Astrocyte of the spinal cord (primary cell): ENCODE measurements at regions not wholly inside any gene's neighbourhood (a gene's known extent, or its start where the extent isn't known, plus 50 kb on each side); places are given as distances from the start of the nearest gene placed in this dataset.

ENCODE experiments used
- DNase-seq: peaks from one replicate; pipeline ENCODE4 v3.0.0; 2011; ENCODE audit warnings: low read depth, low spot score
- H3K4me3 ChIP-seq: 2 replicates; pipeline ENCODE4 v1.5.1; 2011; ENCODE audit warnings: low read depth, mild to moderate bottlenecking, low read length, moderate library complexity
- in situ Hi-C: cut with HindIII; loops from 2 replicates; pipeline ENCODE4 v1.10.0; 2017; ENCODE audit warnings: low sequenced_read_pairs
- TF ChIP-seq, protein P1 (sequence below): IDR thresholded peaks from 2 replicates; pipeline ENCODE4 v1.5.1; 2012; ENCODE audit warnings: low read depth, mild to moderate bottlenecking, low read length, inconsistent platforms

GRCh38 chr3:146814601-146815315 lies 209.6 kb upstream of the PLSCR5 start:
- H3K4me3 ChIP-seq, result no peak overlapping the region
- TF ChIP-seq, protein P1, sequence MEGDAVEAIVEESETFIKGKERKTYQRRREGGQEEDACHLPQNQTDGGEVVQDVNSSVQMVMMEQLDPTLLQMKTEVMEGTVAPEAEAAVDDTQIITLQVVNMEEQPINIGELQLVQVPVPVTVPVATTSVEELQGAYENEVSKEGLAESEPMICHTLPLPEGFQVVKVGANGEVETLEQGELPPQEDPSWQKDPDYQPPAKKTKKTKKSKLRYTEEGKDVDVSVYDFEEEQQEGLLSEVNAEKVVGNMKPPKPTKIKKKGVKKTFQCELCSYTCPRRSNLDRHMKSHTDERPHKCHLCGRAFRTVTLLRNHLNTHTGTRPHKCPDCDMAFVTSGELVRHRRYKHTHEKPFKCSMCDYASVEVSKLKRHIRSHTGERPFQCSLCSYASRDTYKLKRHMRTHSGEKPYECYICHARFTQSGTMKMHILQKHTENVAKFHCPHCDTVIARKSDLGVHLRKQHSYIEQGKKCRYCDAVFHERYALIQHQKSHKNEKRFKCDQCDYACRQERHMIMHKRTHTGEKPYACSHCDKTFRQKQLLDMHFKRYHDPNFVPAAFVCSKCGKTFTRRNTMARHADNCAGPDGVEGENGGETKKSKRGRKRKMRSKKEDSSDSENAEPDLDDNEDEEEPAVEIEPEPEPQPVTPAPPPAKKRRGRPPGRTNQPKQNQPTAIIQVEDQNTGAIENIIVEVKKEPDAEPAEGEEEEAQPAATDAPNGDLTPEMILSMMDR, result no peak
- peak; percentile 71 for DNase-seq
- in situ Hi-C loops, result loop anchor here (25.0 kb wide), 1 partner anchor 573 kb away; no protein-coding TSS in a partner anchor

- in situ Hi-C loops, result loop anchor here (25.0 kb wide), 1 partner anchor 574 kb away; no protein-coding TSS in a partner anchor
- TF ChIP-seq, protein P1, result no peak
- H3K4me3 ChIP-seq, result no peak overlapping the region
- DNase-seq, result peak; percentile 60
These were observed 208.3 kb upstream of the PLSCR5 start for GRCh38 chr3:146813496-146813895.

- in situ Hi-C loops, result loop anchor here (25.0 kb wide), 1 partner anchor 584 kb away; no protein-coding TSS in a partner anchor
- no peak overlapping the region for H3K4me3 ChIP-seq
- TF ChIP-seq, protein P1, result no peak
- peak; percentile 95 for DNase-seq
These were observed 198.6 kb upstream of the PLSCR5 start for GRCh38 chr3:146803745-146804144.

DNA sequence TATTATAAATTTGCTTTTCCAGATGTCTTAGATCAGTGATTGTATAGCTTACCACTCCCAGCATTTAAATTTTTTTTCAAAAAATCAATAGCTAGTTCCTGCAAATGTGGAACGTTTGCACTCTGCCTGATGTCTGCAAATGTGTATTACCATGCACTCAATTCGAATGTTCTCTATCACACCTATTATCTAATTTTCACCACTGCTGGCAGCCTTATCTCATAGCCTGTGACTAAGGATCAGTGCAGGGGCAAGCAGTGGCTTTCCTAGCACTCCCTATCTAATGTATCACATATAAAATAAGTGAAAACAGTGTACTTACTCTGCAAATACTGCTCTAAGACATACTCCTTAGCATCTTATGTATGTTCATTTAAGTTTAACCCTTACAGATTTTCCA lies 196.3 kb upstream of the PLSCR5 start:
- TF ChIP-seq, protein P1, result no peak

GRCh38 chr3:146800484-146800883 lies 195.3 kb upstream of the PLSCR5 start:
- DNase-seq, result peak; percentile 27
- H3K4me3 ChIP-seq, result no peak overlapping the region
- in situ Hi-C loops, result loop anchor here (25.0 kb wide), 1 partner anchor 587 kb away; no protein-coding TSS in a partner anchor
- TF ChIP-seq, protein P1, result no peak

More for the DNA sequence above, 196.3 kb upstream of the PLSCR5 start:
- in situ Hi-C loops, result loop anchor here (25.0 kb wide), 1 partner anchor 586 kb away; no protein-coding TSS in a partner anchor
- peak; percentile 29 for DNase-seq
- no peak overlapping the region for H3K4me3 ChIP-seq

DNA sequence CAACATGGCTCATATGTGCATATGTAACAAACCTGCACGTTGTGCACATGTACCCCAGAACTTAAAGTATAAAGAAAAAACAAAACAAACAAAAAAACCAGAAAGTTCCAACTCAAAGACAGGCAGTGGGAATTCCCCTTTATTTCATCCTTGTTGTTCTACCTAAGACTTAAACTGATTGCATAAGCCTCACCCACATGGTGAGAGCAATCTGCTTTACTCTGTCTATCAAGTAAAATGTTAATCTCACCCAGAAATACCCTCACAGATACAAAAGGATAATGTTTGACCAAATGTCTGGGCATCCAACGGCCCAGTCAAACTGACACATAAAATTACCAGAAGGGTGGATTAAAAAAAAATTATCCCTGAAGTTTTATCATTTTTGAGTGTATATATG lies 190.9 kb upstream of the PLSCR5 start:
- H3K4me3 ChIP-seq, result no peak overlapping the region
- in situ Hi-C loops, result no loop called here
- TF ChIP-seq, protein P1, result no peak

More for the DNA sequence above, 190.9 kb upstream of the PLSCR5 start:
- peak; percentile 44 for DNase-seq
